EH (cell line): ENCODE measurements at regions not wholly inside any gene's neighbourhood (a gene's known extent, or its start where the extent isn't known, plus 50 kb on each side); places are given as distances from the start of the nearest gene placed in this dataset.
A peak's percentile ranks its signal among the peaks of the same experiment; 100 is the strongest.

ENCODE experiments used
- DNase-seq: peaks from one replicate; pipeline ENCODE4 v3.0.0-alpha.2; 2015; ENCODE audit warnings: low read depth

- no peak for DNase-seq
Measured at GRCh38 chr12:41881891-41882805, 262.5 kb downstream of the GXYLT1 start.

- DNase-seq, result no peak
Measured at GRCh38 chr12:41869432-41869831, 275.2 kb downstream of the GXYLT1 start.

GRCh38 chr12:41866878-41867430, 277.7 kb downstream of the GXYLT1 start:
- no peak for DNase-seq

GRCh38 chr12:41856228-41856627, 288.4 kb downstream of the GXYLT1 start:
- DNase-seq, result no peak

- DNase-seq, result no peak
Measured at GRCh38 chr12:41850046-41850445, 294.6 kb downstream of the GXYLT1 start.

GRCh38 chr12:41846718-41847117, 298.0 kb downstream of the GXYLT1 start:
- no peak for DNase-seq

- no peak for DNase-seq
Measured at GRCh38 chr12:41836416-41836815, 308.3 kb downstream of the GXYLT1 start.

- DNase-seq, result no peak
Measured at GRCh38 chr12:41835556-41835955, 309.1 kb downstream of the GXYLT1 start.

GRCh38 chr12:41819948-41820347, 324.7 kb downstream of the GXYLT1 start:
- no peak for DNase-seq

- DNase-seq, result no peak
Measured at GRCh38 chr12:41804026-41804425, 340.6 kb downstream of the GXYLT1 start.

GRCh38 chr12:41802803-41803202, 341.9 kb downstream of the GXYLT1 start:
- DNase-seq, result peak; percentile 14

- DNase-seq, result no peak
Measured at GRCh38 chr12:41801261-41801660, 343.4 kb downstream of the GXYLT1 start.

- no peak for DNase-seq
Measured at GRCh38 chr12:41799671-41800070, 345.0 kb downstream of the GXYLT1 start.

GRCh38 chr12:41795910-41796309, 348.8 kb downstream of the GXYLT1 start:
- DNase-seq, result no peak

GRCh38 chr12:41795051-41795600, 349.5 kb downstream of the GXYLT1 start:
- peak; percentile 3 for DNase-seq

GRCh38 chr12:41794336-41794735, 350.3 kb downstream of the GXYLT1 start:
- DNase-seq, result no peak

GRCh38 chr12:41784957-41785356, 359.7 kb downstream of the GXYLT1 start:
- no peak for DNase-seq

GRCh38 chr12:41778934-41779333, 365.7 kb downstream of the GXYLT1 start:
- DNase-seq, result no peak

GRCh38 chr12:41777064-41777790, 367.4 kb downstream of the GXYLT1 start:
- DNase-seq, result no peak

GRCh38 chr12:41772478-41772877, 372.2 kb downstream of the GXYLT1 start:
- no peak for DNase-seq

GRCh38 chr12:41769810-41770209, 374.9 kb downstream of the GXYLT1 start:
- no peak for DNase-seq

- DNase-seq, result no peak
Measured at GRCh38 chr12:41768456-41768855, 376.2 kb downstream of the GXYLT1 start.

GRCh38 chr12:41762691-41763090, 382.0 kb downstream of the GXYLT1 start:
- no peak for DNase-seq
